HUES48 (cell line): ENCODE measurements at regions not wholly inside any gene's neighbourhood (a gene's known extent, or its start where the extent isn't known, plus 50 kb on each side); places are given as distances from the start of the nearest gene placed in this dataset.
"Not testable (repeated sequence)": the region's sequence is repeated elsewhere in the genome, so short reads cannot be mapped to it uniquely, and the experiment has no call there.

Experiments
- H3K27ac ChIP-seq: one replicate; pipeline ENCODE4 v1.7.0; 2013; ENCODE audit warnings: low read depth, low read length, inconsistent platforms
- H3K27me3 ChIP-seq: 2 replicates; pipeline ENCODE4 v1.6.1; 2013; ENCODE audit warnings: mild to moderate bottlenecking, low read length; ENCODE audit not compliant: control insufficient read depth, insufficient read depth
- H3K36me3 ChIP-seq: 2 replicates; pipeline ENCODE4 v1.6.1; 2013; ENCODE audit warnings: low read length; ENCODE audit not compliant: control insufficient read depth, insufficient read depth
- H3K4me1 ChIP-seq: 2 replicates; pipeline ENCODE4 v1.6.1; 2013; ENCODE audit warnings: mild to moderate bottlenecking, low read length; ENCODE audit not compliant: control insufficient read depth, insufficient read depth
- H3K4me3 ChIP-seq: 2 replicates; pipeline ENCODE4 v1.5.1; 2013; ENCODE audit warnings: mild to moderate bottlenecking, low read depth, low read length
- H3K9ac ChIP-seq: 2 replicates; pipeline ENCODE4 v1.6.1; 2013; ENCODE audit warnings: mild to moderate bottlenecking, low read depth, low read length, moderate library complexity
- H3K9me3 ChIP-seq: 2 replicates; pipeline ENCODE4 v1.6.1; 2013; ENCODE audit warnings: low read length; ENCODE audit not compliant: control insufficient read depth, insufficient read depth

DNA sequence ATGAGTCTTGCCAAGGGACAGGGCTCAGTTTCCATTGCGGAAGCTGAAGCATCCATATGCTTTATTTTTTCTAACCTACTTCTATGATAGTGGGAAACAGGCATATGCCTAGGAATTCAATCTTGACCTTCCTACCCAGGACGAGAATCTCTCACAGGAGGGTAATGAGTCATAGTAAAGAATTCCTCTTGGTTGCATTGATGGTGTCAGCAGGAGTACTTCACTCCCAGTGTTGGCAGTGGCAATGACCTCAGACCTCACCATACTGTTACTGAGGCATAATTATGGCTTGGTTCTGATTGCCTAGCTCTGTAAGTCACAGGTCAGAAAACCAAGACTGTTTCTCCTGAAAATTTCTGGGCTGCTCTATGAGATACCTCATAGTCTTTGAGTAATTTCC is 552.9 kb downstream of the ARL4A start:
- H3K27me3 ChIP-seq: no peaks in the 10 kb centered on the region
- H3K36me3 ChIP-seq: no peaks in the 10 kb centered on the region
- H3K27ac ChIP-seq: peak overlapping the region; percentile 23
- no peak overlapping the region for H3K4me3 ChIP-seq
- H3K9me3 ChIP-seq: no peaks in the 10 kb centered on the region
- no peak overlapping the region for H3K9ac ChIP-seq
- H3K4me1 ChIP-seq: peaks cover 8% of the 10 kb centered on the region; the same call in 1 of the 2 replicates

DNA sequence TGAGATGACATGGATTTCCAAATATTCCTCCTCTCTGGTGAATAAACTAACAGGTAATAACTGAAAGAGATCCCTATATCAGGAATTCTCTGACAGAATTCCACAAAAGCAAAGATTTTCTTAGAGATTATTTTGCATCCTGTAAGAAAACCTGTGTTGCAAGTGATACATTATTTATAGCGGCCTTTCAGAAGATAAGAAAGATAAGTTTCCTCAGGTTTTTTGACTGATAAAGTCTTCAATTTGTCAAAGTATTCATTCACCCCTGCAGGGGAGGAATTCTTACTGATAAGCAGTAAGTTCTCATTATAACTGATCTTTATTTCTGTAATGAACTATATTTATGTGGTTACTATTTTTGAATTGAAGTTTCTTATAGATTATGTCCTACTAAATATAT is 554.0 kb downstream of the ARL4A start:
- no peak overlapping the region for H3K4me3 ChIP-seq
- no peaks in the 10 kb centered on the region for H3K27me3 ChIP-seq
- H3K27ac ChIP-seq: no peak overlapping the region
- peaks cover 8% of the 10 kb centered on the region; the same call in 1 of the 2 replicates for H3K4me1 ChIP-seq
- no peaks in the 10 kb centered on the region for H3K9me3 ChIP-seq
- no peak overlapping the region for H3K9ac ChIP-seq
- H3K36me3 ChIP-seq: no peaks in the 10 kb centered on the region

DNA sequence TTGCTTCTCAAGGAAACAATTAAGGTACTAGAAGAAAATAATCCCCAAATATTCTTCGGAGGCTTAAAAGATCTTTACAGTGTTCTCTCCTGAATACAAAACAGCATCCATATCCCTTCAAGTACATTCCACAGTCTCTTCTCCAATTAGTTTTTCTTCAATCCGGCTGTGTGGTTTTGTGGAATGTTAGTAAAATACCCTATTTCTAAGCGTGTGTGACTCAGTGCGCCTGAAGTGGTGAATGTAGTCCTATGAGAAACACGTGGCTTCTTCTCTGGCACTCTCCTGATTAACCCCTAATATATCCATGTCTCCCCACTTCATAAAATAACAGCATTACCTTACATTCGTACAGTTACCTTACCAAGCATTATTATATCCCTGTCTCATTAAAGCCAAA is 570.2 kb downstream of the ARL4A start:
- no peaks in the 10 kb centered on the region for H3K36me3 ChIP-seq
- no peaks in the 10 kb centered on the region for H3K4me1 ChIP-seq

DNA sequence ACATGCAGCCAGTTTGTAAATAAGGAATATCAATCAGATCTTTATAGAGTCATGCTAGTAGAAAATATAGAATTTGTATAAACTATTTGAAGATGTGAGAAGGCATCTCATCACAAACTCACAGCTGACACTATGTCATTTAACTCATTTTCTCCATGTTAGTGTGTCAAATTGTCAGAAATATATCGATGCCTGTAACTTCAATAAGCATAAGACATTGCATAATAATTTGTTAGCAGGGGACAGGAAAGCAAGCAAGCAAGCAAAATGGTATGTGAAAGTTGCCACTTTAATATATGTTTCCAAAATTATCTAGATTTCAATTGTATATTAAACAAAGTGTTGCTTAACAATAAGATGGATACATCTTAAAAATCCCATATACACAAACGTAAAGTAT is 571.0 kb downstream of the ARL4A start:
- Histone ChIP-seq H3K27me3 (no peaks in the 10 kb centered on the region), H3K4me1 (no peaks in the 10 kb centered on the region), H3K36me3 (no peaks in the 10 kb centered on the region), H3K9me3 (no peaks in the 10 kb centered on the region), H3K27ac (no peak overlapping the region), H3K9ac (no peak overlapping the region), H3K4me3 (no peak overlapping the region)

More for the DNA sequence above, 570.2 kb downstream of the ARL4A start:
- Histone ChIP-seq H3K9ac (no peak overlapping the region), H3K27me3 (no peaks in the 10 kb centered on the region), H3K4me3 (no peak overlapping the region), H3K27ac (no peak overlapping the region), H3K9me3 (no peaks in the 10 kb centered on the region)

DNA sequence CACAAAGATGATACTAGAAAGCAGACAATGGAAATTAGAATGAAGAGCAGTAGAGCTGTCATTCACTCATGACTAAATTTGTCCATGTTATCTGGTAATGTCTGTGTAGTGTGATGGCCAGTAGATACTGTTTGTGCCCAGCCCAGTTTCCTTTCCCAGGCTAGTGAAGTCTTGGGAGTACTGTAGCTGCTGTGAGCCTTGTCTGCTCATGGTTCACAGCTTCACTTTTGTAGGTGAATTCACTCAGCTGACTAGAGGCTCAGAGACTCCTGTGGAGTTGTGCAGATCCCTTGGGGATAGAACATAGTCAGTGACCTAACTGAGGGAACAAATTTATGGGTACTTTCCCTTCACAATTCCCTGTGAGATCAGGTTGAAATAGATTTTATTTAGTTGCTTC is 572.5 kb downstream of the ARL4A start:
- Histone ChIP-seq H3K27me3 (no peaks in the 10 kb centered on the region), H3K9ac (no peak overlapping the region), H3K4me1 (no peaks in the 10 kb centered on the region), H3K27ac (no peak overlapping the region), H3K4me3 (no peak overlapping the region), H3K9me3 (no peaks in the 10 kb centered on the region), H3K36me3 (no peaks in the 10 kb centered on the region)

DNA sequence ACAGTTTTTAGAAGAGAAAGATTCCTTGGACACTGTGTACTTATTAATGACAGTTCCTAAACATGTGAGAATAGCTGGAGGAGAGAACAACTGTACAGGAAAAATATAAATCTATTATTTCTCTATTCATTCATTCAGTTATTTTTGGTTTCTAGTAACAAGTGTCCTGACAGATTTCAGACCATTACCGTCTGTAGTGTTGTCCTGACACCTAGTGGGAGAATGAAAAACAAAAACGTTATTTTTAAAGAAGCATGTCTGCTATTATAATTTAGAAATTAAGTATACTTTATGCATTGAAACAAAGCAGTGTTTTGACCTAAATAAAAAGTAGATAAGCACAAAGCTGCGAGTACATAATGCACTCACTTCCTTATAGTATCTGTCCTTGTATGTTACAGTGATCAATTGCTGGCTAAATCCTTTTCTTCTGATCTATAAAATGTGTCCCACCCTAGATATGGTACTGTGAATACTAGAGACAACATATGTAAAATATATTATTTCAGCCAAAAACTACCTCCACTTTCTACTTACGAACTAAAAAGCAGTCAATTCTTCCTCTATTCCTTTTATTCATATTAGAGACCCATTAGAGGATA is 575.6 kb downstream of the ARL4A start:
- Histone ChIP-seq H3K27me3 (no peaks in the 10 kb centered on the region), H3K9ac (no peak overlapping the region), H3K36me3 (no peaks in the 10 kb centered on the region), H3K4me1 (no peaks in the 10 kb centered on the region), H3K4me3 (no peak overlapping the region), H3K9me3 (no peaks in the 10 kb centered on the region), H3K27ac (no peak overlapping the region)

DNA sequence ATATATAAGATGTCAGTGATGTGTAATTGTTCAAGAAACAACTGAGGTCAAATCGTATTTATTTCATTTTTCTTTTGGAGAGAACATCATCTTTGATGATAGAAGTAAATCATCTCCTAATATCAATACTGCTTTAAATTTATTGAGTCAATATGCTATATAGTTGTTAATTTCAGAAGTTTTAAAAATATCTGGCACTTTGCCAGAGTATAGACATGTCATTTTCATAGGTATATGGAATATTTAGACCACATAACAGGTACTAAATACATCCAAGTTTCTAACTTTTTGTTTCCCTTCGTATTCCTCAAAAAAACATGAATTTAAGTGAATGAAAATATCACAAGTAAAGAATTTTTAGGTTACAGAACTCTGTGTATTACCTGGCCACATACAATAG is 577.8 kb downstream of the ARL4A start:
- no peak overlapping the region for H3K27ac ChIP-seq
- H3K4me3 ChIP-seq: no peak overlapping the region
- no peaks in the 10 kb centered on the region for H3K27me3 ChIP-seq
- no peaks in the 10 kb centered on the region for H3K36me3 ChIP-seq
- no peak overlapping the region for H3K9ac ChIP-seq
- no peaks in the 10 kb centered on the region for H3K4me1 ChIP-seq
- H3K9me3 ChIP-seq: no peaks in the 10 kb centered on the region

DNA sequence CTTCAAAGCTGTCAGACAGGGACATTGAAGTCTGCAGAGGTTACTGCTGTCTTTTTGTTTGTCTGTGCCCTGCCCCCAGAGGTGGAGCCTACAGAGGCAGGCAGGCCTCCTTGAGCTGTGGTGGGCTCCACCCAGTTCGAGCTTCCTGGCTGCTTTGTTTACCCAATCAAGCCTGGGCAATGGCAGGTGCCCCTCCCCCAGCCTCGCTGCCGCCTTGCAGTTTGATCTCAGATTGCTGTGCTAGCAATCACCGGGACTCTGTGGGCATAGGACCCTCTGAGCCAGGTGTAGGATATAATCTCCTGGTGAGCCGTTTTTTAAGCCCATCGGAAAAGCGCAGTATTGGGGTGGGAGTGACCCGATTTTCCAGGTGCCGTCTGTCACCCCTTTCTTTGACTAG is 586.8 kb downstream of the ARL4A start:
- not testable (repeated sequence) for H3K27me3 ChIP-seq, H3K27ac ChIP-seq, H3K4me1 ChIP-seq, H3K36me3 ChIP-seq, H3K4me3 ChIP-seq, H3K9me3 ChIP-seq, H3K9ac ChIP-seq

DNA sequence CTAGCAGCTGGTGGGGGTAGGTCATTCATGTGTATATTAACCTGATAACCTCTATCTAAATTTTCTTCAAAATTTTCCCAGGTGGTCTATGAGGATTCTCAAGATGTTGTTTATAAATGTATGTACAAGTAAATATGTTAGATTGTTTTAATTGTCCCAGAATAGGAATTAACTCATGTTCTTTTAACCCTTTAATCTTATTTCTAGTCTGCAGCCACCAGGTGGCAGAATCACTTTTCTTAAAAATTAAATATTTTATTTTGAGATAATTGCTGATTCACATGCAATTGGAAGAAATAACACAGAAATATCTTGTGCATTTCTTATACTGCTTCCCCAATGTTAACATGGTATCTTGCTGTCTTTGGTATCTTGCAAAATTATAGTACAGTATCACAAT is 589.5 kb downstream of the ARL4A start:
- no peak overlapping the region for H3K4me3 ChIP-seq
- no peaks in the 10 kb centered on the region for H3K27me3 ChIP-seq
- H3K36me3 ChIP-seq: no peaks in the 10 kb centered on the region
- no peak overlapping the region for H3K27ac ChIP-seq
- peaks cover 10% of the 10 kb centered on the region for H3K9me3 ChIP-seq
- no peaks in the 10 kb centered on the region for H3K4me1 ChIP-seq
- H3K9ac ChIP-seq: no peak overlapping the region

DNA sequence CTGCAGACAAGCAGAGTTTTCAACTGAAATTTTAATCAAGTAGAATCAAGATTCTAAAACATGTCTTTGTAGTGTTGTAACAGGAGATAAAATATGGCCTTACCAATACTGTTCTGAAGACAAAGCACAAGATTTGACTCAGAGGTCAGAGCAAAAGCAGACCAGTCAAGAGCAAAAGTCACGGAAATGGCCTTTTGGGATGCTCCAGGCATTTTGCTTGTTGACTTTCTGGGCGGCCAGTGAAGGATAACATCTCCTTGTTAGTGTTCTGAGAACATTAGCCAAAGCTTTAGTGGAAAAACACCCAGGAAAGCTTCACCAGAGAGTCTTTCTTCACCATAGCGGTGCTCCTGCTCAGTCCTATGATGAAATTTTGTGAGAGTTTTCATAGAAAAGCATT is 590.6 kb downstream of the ARL4A start:
- Histone ChIP-seq H3K9ac (no peak overlapping the region), H3K9me3 (peaks cover 10% of the 10 kb centered on the region), H3K4me3 (no peak overlapping the region), H3K36me3 (no peaks in the 10 kb centered on the region), H3K4me1 (no peaks in the 10 kb centered on the region), H3K27me3 (no peaks in the 10 kb centered on the region), H3K27ac (no peak overlapping the region)

DNA sequence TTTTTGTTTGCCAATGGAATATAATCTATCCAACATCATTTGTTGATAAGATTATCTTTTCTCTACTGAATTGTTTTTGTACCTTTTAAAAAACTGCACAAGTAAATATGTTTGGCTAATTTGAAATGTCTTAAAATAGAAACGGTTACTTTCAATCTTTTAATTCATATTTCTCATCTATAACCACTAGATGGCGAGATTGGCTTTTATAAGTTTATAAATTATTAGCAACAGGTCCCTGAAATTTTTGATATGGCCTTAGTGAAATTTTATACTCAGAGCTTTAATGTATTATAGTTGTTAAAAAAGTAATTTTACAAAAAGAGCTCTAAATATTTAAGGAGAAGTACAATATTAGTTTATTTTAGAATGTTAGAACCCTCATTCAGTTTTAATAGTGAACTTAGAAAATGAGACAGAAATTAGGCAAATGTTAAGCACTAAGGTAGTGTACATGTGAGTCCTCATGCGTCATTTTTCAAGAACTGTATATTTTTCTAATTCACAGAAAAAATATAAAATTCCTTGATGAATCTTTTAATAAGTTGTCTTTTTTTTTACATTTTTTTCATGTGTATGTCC is 592.5 kb downstream of the ARL4A start:
- Histone ChIP-seq H3K4me3 (no peak overlapping the region), H3K9ac (no peak overlapping the region), H3K27ac (no peak overlapping the region), H3K36me3 (no peaks in the 10 kb centered on the region), H3K9me3 (peaks cover 5% of the 10 kb centered on the region), H3K27me3 (no peaks in the 10 kb centered on the region), H3K4me1 (no peaks in the 10 kb centered on the region)
